NB4 (cell line): ENCODE measurements at regions not wholly inside any gene's neighbourhood (a gene's known extent, or its start where the extent isn't known, plus 50 kb on each side); places are given as distances from the start of the nearest gene placed in this dataset.

Source experiments
- MAX ChIP-seq: IDR thresholded peaks from 2 replicates; pipeline ENCODE4 v1.6.1; 2011; ENCODE audit warnings: low read depth, low read length
- MYC ChIP-seq: IDR thresholded peaks from 2 replicates; pipeline ENCODE4 v1.6.1; 2011; ENCODE audit warnings: low read depth, low read length
- POLR2A ChIP-seq: IDR thresholded peaks from 2 replicates; pipeline ENCODE4 v1.6.1; 2011; ENCODE audit warnings: mild to moderate bottlenecking; ENCODE audit not compliant: insufficient read length; ENCODE audit errors: extremely low read depth
- TF ChIP-seq, protein P1 (sequence below): IDR thresholded peaks from one replicate; pipeline ENCODE4 v1.5.1; 2012; ENCODE audit warnings: low read depth, low read length

GRCh38 chr11:88043149-88043548, 132.1 kb downstream of the RAB38 start:
- TF ChIP-seq, protein P1, sequence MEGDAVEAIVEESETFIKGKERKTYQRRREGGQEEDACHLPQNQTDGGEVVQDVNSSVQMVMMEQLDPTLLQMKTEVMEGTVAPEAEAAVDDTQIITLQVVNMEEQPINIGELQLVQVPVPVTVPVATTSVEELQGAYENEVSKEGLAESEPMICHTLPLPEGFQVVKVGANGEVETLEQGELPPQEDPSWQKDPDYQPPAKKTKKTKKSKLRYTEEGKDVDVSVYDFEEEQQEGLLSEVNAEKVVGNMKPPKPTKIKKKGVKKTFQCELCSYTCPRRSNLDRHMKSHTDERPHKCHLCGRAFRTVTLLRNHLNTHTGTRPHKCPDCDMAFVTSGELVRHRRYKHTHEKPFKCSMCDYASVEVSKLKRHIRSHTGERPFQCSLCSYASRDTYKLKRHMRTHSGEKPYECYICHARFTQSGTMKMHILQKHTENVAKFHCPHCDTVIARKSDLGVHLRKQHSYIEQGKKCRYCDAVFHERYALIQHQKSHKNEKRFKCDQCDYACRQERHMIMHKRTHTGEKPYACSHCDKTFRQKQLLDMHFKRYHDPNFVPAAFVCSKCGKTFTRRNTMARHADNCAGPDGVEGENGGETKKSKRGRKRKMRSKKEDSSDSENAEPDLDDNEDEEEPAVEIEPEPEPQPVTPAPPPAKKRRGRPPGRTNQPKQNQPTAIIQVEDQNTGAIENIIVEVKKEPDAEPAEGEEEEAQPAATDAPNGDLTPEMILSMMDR: no peak
- TF ChIP-seq POLR2A (no peak), MYC (no peak), MAX (no peak)
